Nephron (organoid): ENCODE measurements at regions not wholly inside any gene's neighbourhood (a gene's known extent, or its start where the extent isn't known, plus 50 kb on each side); places are given as distances from the start of the nearest gene placed in this dataset.

Source experiments
- H3K27ac Mint-ChIP-seq, 3 experiments: 2 replicates each; pipeline ENCODE4 v1.8.0; 2020; ENCODE audit warnings: mixed read lengths in 3 of 3, mild to moderate bottlenecking in 2 of 3, moderate library complexity in 1 of 3
- H3K27me3 Mint-ChIP-seq: 2 replicates; pipeline ENCODE4 v1.8.0; 2021; ENCODE audit warnings: low read depth, mild to moderate bottlenecking, moderate library complexity, mixed read lengths
- H3K36me3 Mint-ChIP-seq: 2 replicates; pipeline ENCODE4 v1.8.0; 2020; ENCODE audit warnings: low read depth, mixed read lengths
- H3K4me1 Mint-ChIP-seq: 2 replicates; pipeline ENCODE4 v1.8.0; 2020; ENCODE audit warnings: mixed read lengths
- H3K4me3 Mint-ChIP-seq, 3 experiments: 2 replicates each; pipeline ENCODE4 v1.8.0; 2020; ENCODE audit warnings: mild to moderate bottlenecking in 3 of 3, mixed read lengths in 3 of 3, moderate library complexity in 2 of 3
- H3K9me3 Mint-ChIP-seq: 2 replicates; pipeline ENCODE4 v1.8.0; 2020; ENCODE audit warnings: mixed read lengths
- TF ChIP-seq, protein P1 (sequence below), 3 experiments: fragments of 200-600 bp; sonication (generic); IDR thresholded peaks; one replicate each; pipeline ENCODE4 v1.5.0; 2021; ENCODE audit warnings: antibody characterized with exemption in 3 of 3; ENCODE audit not compliant: unreplicated experiment in 3 of 3

DNA sequence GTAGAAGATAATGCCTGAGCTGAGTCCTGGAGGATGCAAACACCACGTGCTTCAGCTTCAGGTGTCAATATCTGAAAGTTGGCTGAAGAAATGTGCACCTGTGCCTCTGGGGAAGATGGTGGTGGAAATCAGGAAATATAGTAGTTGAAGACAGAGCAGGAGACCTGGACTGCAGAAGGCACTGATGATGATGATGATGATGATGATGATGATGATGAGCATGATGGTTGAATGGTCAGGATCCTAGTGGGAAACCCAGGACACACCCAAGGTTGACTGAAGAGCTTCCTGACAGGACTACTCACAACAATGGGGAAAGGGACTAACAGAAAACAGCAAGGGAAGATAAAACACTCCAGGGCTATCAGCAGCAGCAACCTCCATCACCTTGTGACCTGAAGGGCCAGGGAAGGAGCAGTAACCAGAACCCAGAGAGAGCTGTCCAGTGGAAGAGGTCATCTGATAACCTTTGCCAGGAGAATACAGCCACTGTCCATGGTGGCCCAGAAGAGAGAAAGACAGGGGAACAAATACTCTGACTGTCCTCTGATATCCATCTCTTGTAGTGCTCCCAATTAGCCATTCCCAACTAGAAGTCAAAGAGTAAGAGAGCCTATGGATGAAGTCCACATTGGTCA lies 170.3 kb downstream of the TSHZ3 start:
- no peak overlapping the region for H3K4me3 Mint-ChIP-seq
- peaks cover 3% of the 10 kb centered on the region for H3K27me3 Mint-ChIP-seq
- H3K4me1 Mint-ChIP-seq = peaks cover 6% of the 10 kb centered on the region
- TF ChIP-seq, protein P1, sequence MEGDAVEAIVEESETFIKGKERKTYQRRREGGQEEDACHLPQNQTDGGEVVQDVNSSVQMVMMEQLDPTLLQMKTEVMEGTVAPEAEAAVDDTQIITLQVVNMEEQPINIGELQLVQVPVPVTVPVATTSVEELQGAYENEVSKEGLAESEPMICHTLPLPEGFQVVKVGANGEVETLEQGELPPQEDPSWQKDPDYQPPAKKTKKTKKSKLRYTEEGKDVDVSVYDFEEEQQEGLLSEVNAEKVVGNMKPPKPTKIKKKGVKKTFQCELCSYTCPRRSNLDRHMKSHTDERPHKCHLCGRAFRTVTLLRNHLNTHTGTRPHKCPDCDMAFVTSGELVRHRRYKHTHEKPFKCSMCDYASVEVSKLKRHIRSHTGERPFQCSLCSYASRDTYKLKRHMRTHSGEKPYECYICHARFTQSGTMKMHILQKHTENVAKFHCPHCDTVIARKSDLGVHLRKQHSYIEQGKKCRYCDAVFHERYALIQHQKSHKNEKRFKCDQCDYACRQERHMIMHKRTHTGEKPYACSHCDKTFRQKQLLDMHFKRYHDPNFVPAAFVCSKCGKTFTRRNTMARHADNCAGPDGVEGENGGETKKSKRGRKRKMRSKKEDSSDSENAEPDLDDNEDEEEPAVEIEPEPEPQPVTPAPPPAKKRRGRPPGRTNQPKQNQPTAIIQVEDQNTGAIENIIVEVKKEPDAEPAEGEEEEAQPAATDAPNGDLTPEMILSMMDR (IDR thresholded peaks at IDR 0.05; ENCODE audit: unreplicated experiment in 3 of 3) = no peak
- no peaks in the 10 kb centered on the region for H3K36me3 Mint-ChIP-seq
- peaks cover 2% of the 10 kb centered on the region for H3K9me3 Mint-ChIP-seq
- H3K27ac Mint-ChIP-seq = no peak overlapping the region

- peak overlapping the region in 2 of 3 experiments; percentile 9 to 21 for H3K27ac Mint-ChIP-seq
- H3K36me3 Mint-ChIP-seq = no peaks in the 10 kb centered on the region
- H3K4me1 Mint-ChIP-seq = peaks cover 6% of the 10 kb centered on the region
- H3K27me3 Mint-ChIP-seq = peaks cover 3% of the 10 kb centered on the region
- peaks cover 2% of the 10 kb centered on the region for H3K9me3 Mint-ChIP-seq
- H3K4me3 Mint-ChIP-seq = no peak overlapping the region
- TF ChIP-seq, protein P1 (IDR thresholded peaks at IDR 0.05; ENCODE audit: unreplicated experiment in 3 of 3) = no peak
Observed at GRCh38 chr19:31177246-31177645, 172.0 kb downstream of the TSHZ3 start.

DNA sequence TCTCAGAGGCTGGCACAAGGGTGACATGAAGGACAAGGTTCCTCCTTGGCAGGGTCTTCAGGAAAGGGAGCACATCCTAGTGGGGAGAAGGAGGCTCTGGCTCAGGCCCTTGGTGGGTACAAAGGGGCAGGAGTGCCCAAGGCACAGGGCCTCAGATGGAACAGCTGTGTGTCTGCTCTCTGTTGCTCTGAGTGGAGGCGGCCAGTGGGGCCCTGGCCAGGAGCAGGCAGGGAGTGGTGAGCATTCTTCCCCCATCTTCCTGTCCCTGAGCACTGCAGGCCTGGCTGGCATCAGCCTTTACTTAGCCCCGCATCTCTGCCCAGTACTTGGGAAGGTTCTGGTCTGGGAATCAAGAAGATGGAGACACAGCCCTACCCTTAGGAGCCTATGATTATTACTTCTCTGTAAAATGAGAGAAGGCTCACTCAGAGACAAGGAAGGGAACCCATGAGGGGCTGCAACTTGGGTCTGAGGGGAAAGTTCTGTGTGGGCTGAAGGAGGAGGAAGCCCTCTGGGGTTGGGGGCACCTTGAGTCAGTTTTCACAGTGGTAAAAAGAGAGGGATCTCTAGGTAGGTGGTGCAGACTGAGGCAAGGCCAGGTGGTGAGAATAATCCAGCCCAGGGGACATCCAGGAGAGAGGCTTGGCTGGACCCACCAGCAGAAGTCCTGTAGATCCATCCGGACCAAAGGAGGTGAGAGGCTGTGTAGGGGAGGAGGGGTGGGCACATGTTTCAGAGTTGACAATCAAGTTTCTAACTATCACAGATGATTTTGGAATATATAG lies 173.5 kb downstream of the TSHZ3 start:
- H3K4me3 Mint-ChIP-seq = no peak overlapping the region
- no peak overlapping the region for H3K27ac Mint-ChIP-seq
- peaks cover 2% of the 10 kb centered on the region for H3K9me3 Mint-ChIP-seq
- TF ChIP-seq, protein P1 (IDR thresholded peaks at IDR 0.05; ENCODE audit: unreplicated experiment in 3 of 3) = no peak
- peaks cover 3% of the 10 kb centered on the region for H3K27me3 Mint-ChIP-seq
- no peaks in the 10 kb centered on the region for H3K36me3 Mint-ChIP-seq
- H3K4me1 Mint-ChIP-seq = peaks cover 6% of the 10 kb centered on the region

DNA sequence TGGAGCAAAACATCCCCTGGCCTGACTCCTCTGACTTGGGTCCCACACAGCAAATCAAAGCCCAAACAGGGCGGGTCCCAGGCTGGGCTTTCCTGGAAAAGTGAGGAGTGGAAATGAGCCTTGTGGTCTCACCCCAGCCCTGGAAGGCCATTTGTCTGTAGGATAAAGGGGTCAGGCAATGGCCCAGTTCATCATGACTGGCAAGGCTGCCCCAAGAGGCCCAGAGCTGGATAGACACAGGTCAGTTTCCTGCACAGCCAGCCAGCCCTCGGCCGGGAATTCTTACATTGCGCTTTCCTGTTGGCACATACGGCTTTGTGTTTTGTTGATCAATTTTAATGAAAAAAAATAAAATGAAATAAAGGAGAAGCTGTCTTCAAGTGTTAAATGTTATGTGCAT lies 174.3 kb downstream of the TSHZ3 start:
- peaks cover 6% of the 10 kb centered on the region for H3K4me1 Mint-ChIP-seq
- TF ChIP-seq, protein P1 (IDR thresholded peaks at IDR 0.05; ENCODE audit: unreplicated experiment in 3 of 3) = no peak
- no peaks in the 10 kb centered on the region for H3K36me3 Mint-ChIP-seq
- peaks cover 2% of the 10 kb centered on the region for H3K9me3 Mint-ChIP-seq
- H3K27me3 Mint-ChIP-seq = peaks cover 3% of the 10 kb centered on the region
- no peak overlapping the region for H3K4me3 Mint-ChIP-seq
- no peak overlapping the region for H3K27ac Mint-ChIP-seq

DNA sequence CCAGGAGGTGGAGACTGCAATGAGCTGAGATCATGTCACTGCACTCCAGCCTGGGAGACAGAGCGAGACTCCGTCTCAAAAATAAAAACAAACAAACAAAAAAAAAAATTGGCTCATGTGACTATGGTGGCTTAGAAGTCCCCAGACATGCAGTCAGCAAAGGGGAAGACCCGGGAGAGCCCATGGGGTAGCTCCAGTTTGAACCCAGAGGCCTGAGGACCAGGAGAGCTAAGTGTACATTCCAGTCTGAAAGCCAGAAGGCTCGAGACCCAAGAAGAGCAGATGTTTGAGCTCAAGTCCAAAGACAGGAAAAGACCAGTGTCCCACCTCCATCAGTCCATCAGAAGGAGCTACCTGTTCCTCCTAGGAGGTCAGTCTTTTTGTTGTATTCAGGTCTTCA lies 175.2 kb downstream of the TSHZ3 start:
- Mint-ChIP-seq H3K27me3 (peaks cover 3% of the 10 kb centered on the region), H3K36me3 (no peaks in the 10 kb centered on the region), H3K4me1 (peaks cover 9% of the 10 kb centered on the region), H3K9me3 (peaks cover 2% of the 10 kb centered on the region), H3K4me3 (no peak overlapping the region), H3K27ac (no peak overlapping the region)
- TF ChIP-seq, protein P1 (IDR thresholded peaks at IDR 0.05; ENCODE audit: unreplicated experiment in 3 of 3) = no peak
